Psoas muscle (tissue), 7 donors: ENCODE measurements at regions not wholly inside any gene's neighbourhood (a gene's known extent, or its start where the extent isn't known, plus 50 kb on each side); places are given as distances from the start of the nearest gene placed in this dataset.

Experiments used
- ATAC-seq, 4 donors: fragments of 200-7000 bp; cut with Tn5 transposase; one replicate each; pipeline ENCODE4 v1.9.1; 2020; ENCODE audit warnings: moderate library complexity in 3 of 4, mild to moderate bottlenecking in 2 of 4
- DNase-seq, 2 donors: peaks; one replicate each; pipeline ENCODE4 v3.0.0-alpha.2; 2020
- H3K27ac ChIP-seq: fragments of 200-600 bp; one replicate; pipeline ENCODE4 v1.8.0; 2022
- H3K27me3 ChIP-seq, 3 donors: fragments of 200-600 bp in 1 of 3; one replicate each; pipeline versions ENCODE4 v1.6.1 to v1.8.0; 2013 to 2022; ENCODE audit warnings: low read length in 2 of 3, mild to moderate bottlenecking in 2 of 3, moderate library complexity in 1 of 3; ENCODE audit not compliant: insufficient read depth in 3 of 3
- H3K36me3 ChIP-seq, 2 donors: fragments of 200-600 bp in 1 of 2; one replicate each; pipeline versions ENCODE4 v1.6.1 to v1.8.0; 2013 to 2022; ENCODE audit warnings: low read depth in 1 of 2, mild to moderate bottlenecking in 1 of 2, moderate library complexity in 1 of 2; ENCODE audit not compliant: insufficient read depth in 1 of 2
- H3K4me1 ChIP-seq: fragments of 200-600 bp; one replicate; pipeline ENCODE4 v1.8.0; 2022
- H3K4me3 ChIP-seq: fragments of 200-600 bp; one replicate; pipeline ENCODE4 v1.8.0; 2022; ENCODE audit warnings: mild to moderate bottlenecking
- H3K9me3 ChIP-seq: fragments of 200-600 bp; one replicate; pipeline ENCODE4 v1.8.0; 2022
- WGBS, 3 donors: extraction: QIAGEN DNeasy Blood & Tissue Kit; methylation state at CpG; one replicate each; pipeline versions ENCODE4 v1.1.6 to v1.1.7; 2013; 5-methylcytosine and 5-hydroxymethylcytosine counted together
- intact Hi-C, 2 donors: fragments of 100-400 bp; cut with DNase I; formaldehyde crosslinking; loops; one replicate each; pipeline versions ENCODE4 v1.11.0 to v1.14.2; 2022
- TF ChIP-seq, protein P1 (sequence below): fragments of 200-600 bp; IDR thresholded peaks from one replicate; pipeline ENCODE4 v1.8.0; 2022; ENCODE audit warnings: antibody characterized with exemption
- donor health status: healthy with polysubstance abuse.
- donor health status: DM: no; HTN: no; CAD: no; lungs with moderate emphysema.
- donor health status: Bipolar disorder and iron deficiency.
- donor health status: healthy.
- donor health status: DM: yes; HTN: yes; CAD: no.
- donor health status: DM: no; HTN: no; CAD: no.
- donor health status: DM: yes; HTN: yes; CAD: no.

DNA sequence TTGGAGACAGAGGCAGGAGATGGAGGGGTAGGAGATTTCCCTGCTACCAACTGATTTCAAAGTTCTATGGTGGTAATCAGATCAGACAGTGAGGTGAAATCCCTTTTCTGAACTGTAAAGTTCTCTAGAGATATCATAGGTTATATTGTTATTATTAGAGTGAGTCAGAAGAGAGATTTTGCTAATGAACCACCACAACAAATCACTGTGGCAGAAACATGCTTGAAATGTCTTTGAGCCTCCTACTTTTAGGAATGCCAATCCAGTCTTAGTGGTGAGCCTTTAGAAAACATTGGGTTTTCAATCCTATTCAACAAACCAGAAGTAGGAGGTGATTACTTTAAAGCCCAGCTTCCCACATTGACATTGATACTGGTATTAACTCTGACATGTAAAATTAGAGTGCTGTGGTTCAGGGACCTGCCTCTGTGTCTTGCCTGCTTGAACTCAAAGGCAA is 136.7 kb upstream of the CNR1 start:
- no peak overlapping the region for H3K4me3 ChIP-seq
- ATAC-seq (no peak), DNase-seq (no peak)
- intact Hi-C loops, result no loop called here
- TF ChIP-seq, protein P1, sequence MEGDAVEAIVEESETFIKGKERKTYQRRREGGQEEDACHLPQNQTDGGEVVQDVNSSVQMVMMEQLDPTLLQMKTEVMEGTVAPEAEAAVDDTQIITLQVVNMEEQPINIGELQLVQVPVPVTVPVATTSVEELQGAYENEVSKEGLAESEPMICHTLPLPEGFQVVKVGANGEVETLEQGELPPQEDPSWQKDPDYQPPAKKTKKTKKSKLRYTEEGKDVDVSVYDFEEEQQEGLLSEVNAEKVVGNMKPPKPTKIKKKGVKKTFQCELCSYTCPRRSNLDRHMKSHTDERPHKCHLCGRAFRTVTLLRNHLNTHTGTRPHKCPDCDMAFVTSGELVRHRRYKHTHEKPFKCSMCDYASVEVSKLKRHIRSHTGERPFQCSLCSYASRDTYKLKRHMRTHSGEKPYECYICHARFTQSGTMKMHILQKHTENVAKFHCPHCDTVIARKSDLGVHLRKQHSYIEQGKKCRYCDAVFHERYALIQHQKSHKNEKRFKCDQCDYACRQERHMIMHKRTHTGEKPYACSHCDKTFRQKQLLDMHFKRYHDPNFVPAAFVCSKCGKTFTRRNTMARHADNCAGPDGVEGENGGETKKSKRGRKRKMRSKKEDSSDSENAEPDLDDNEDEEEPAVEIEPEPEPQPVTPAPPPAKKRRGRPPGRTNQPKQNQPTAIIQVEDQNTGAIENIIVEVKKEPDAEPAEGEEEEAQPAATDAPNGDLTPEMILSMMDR, result no peak
- H3K27me3 ChIP-seq, result no peaks in the 10 kb centered on the region
- H3K36me3 ChIP-seq, result no peaks in the 10 kb centered on the region
- no peak overlapping the region for H3K27ac ChIP-seq
- H3K9me3 ChIP-seq, result no peaks in the 10 kb centered on the region
- no peaks in the 10 kb centered on the region for H3K4me1 ChIP-seq

GRCh38 chr6:88301888-88302768 is 136.0 kb upstream of the CNR1 start:
- H3K4me3 ChIP-seq, result no peak overlapping the region
- intact Hi-C loops, result no loop called here
- WGBS, 3 donors, result 65 to 78% (median 66%) methylated on average over 5 of the region's 5 CpGs
- H3K27ac ChIP-seq, result no peak overlapping the region
- no peaks in the 10 kb centered on the region for H3K4me1 ChIP-seq
- no peaks in the 10 kb centered on the region for H3K9me3 ChIP-seq
- no peaks in the 10 kb centered on the region for H3K36me3 ChIP-seq
- TF ChIP-seq, protein P1, result no peak
- no peaks in the 10 kb centered on the region for H3K27me3 ChIP-seq
- no peak for DNase-seq
- ATAC-seq, result no peak

DNA sequence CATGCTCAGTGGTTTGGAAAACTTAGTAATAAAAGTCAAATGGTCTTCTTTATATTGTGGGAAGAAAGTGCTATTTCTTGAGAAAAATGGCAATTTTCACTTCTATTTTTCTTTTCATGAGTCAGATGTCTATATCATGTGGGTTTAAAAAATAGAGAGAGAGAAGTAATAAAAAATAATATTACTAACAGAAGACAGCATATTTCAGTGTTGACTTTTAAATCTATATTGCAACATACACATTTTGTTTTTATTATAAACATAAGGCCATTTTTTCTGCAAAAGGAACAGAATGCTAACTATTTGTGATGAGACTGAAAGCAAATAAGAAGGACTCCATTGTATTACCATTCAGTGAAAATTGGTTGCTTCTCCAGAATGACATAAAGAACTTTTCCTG is 135.1 kb upstream of the CNR1 start:
- DNase-seq (no peak), ATAC-seq (no peak)
- TF ChIP-seq, protein P1, result no peak
- H3K36me3 ChIP-seq, result no peaks in the 10 kb centered on the region
- no peak overlapping the region for H3K27ac ChIP-seq
- H3K9me3 ChIP-seq, result no peaks in the 10 kb centered on the region
- no peaks in the 10 kb centered on the region for H3K27me3 ChIP-seq
- intact Hi-C loops, result no loop called here
- no peaks in the 10 kb centered on the region for H3K4me1 ChIP-seq
- no peak overlapping the region for H3K4me3 ChIP-seq

GRCh38 chr6:88298066-88298845 is 132.1 kb upstream of the CNR1 start:
- H3K4me1 ChIP-seq, result no peaks in the 10 kb centered on the region
- no peak overlapping the region for H3K27ac ChIP-seq
- H3K36me3 ChIP-seq, result no peaks in the 10 kb centered on the region
- 79 to 86% (median 83%) methylated on average over 11 of the region's 11 CpGs for WGBS, 3 donors
- TF ChIP-seq, protein P1, result no peak
- no peaks in the 10 kb centered on the region for H3K27me3 ChIP-seq
- no peak for ATAC-seq
- no peaks in the 10 kb centered on the region for H3K9me3 ChIP-seq
- no peak for DNase-seq
- intact Hi-C loops, result no loop called here
- no peak overlapping the region for H3K4me3 ChIP-seq
